ENCODE measurements at regions not wholly inside any gene's neighbourhood (a gene's known extent, or its start where the extent isn't known, plus 50 kb on each side); places are given as distances from the start of the nearest gene placed in this dataset.

DNA sequence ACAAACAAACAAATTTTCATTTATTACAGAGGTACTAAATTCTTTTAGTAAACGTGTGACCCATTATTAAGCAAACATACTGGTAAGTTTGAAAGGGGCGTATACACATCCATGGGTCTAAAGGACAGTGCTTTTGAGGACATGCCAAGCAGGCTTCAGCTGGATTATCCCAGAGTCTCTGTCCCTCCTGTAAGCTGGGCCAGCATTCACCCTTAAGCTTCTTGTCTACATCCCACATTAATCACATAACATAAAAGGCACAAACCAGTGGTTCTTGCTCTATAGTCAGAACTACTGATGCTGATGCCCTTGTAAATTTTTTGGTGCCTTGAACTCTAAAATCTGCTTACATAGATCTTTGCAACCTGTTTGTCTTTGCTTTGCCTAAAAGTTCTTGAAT, 150.8 kb upstream of the BNIP2 start:
- Histone ChIP-seq H3K27me3 (ENCODE audit: insufficient read depth, low read length) (peaks cover 54% of the 10 kb centered on the region), H4K20me1 (ENCODE audit: insufficient read depth) (no peaks in the 10 kb centered on the region), H3K4me2 (ENCODE audit: low read length) (no peak overlapping the region), H3K27ac (ENCODE audit: low read depth, low read length) (no peak overlapping the region), H3K4me1 (ENCODE audit: control insufficient read depth in 1 of 2, insufficient read depth in 2 of 2, low read length in 2 of 2) (no peaks in the 10 kb centered on the region), H3K79me2 (ENCODE audit: insufficient read depth, low read length) (no peaks in the 10 kb centered on the region), H3K36me3 (ENCODE audit: control insufficient read depth in 1 of 2, insufficient read depth in 2 of 2, low read length in 2 of 2) (no peaks in the 10 kb centered on the region), H3K9me2 (ENCODE audit: insufficient read depth) (no peaks in the 10 kb centered on the region), H2AFZ (ENCODE audit: low read depth, low read length, poor library complexity, severe bottlenecking) (no peak overlapping the region), H3K9ac (ENCODE audit: low read length) (no peak overlapping the region), H3K9me3 (ENCODE audit: control insufficient read depth in 1 of 2, insufficient read depth in 1 of 2, low read depth in 1 of 2, low read length in 2 of 2) (no peaks in the 10 kb centered on the region), H3K4me3 (replicated peaks in 1 of 2; ENCODE audit: low read depth in 1 of 2, low read length in 2 of 2) (no peak overlapping the region)
- ChIA-PET RAD21 (ENCODE audit: low non-redundant PET in 1 of 2, low total read pairs in 2 of 2, uncharacterized antibody in 2 of 2, unreplicated experiment in 2 of 2) (no interaction called here), CTCF (no interaction called here), POLR2A (no interaction called here)
- intact Hi-C loops (cut with micrococcal nuclease) = no loop called here
- TF ChIP-seq POLR2A (IDR thresholded peaks at IDR 0.05; ENCODE audit: borderline replicate concordance, extremely low read depth, insufficient read depth, insufficient read length) (no peak), TCF7L2 (IDR thresholded peaks at IDR 0.05; ENCODE audit: borderline replicate concordance, extremely low read depth, insufficient read depth, insufficient read length) (no peak), ZFX (IDR thresholded peaks at IDR 0.05) (no peak), CEBPB (IDR thresholded peaks at IDR 0.05; ENCODE audit: low read depth) (no peak), EGR1 (IDR thresholded peaks at IDR 0.05; ENCODE audit: low read depth) (no peak), SIN3A (IDR thresholded peaks at IDR 0.05; ENCODE audit: low read depth) (no peak), YY1 (IDR thresholded peaks at IDR 0.05; ENCODE audit: extremely low read depth, insufficient replicate concordance, low read depth, low read length) (no peak), EZH2 (IDR thresholded peaks at IDR 0.05) (no peak), CBX3 (IDR thresholded peaks at IDR 0.05; ENCODE audit: low read depth) (no peak), FOSL1 (IDR thresholded peaks at IDR 0.05; ENCODE audit: low read depth) (no peak), SRF (IDR thresholded peaks at IDR 0.05; ENCODE audit: low read depth) (no peak), ZNF274 (IDR thresholded peaks at IDR 0.05; ENCODE audit: low read depth, low read length) (no peak)
- TF ChIP-seq, protein P1, sequence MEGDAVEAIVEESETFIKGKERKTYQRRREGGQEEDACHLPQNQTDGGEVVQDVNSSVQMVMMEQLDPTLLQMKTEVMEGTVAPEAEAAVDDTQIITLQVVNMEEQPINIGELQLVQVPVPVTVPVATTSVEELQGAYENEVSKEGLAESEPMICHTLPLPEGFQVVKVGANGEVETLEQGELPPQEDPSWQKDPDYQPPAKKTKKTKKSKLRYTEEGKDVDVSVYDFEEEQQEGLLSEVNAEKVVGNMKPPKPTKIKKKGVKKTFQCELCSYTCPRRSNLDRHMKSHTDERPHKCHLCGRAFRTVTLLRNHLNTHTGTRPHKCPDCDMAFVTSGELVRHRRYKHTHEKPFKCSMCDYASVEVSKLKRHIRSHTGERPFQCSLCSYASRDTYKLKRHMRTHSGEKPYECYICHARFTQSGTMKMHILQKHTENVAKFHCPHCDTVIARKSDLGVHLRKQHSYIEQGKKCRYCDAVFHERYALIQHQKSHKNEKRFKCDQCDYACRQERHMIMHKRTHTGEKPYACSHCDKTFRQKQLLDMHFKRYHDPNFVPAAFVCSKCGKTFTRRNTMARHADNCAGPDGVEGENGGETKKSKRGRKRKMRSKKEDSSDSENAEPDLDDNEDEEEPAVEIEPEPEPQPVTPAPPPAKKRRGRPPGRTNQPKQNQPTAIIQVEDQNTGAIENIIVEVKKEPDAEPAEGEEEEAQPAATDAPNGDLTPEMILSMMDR (IDR thresholded peaks at IDR 0.05 in 2 of 3, conservative IDR thresholded peaks at IDR 0.05 in 1 of 3; ENCODE audit: borderline replicate concordance in 1 of 3, insufficient read depth in 1 of 3, low read depth in 2 of 3, low read length in 2 of 3) = no peak
- TF ChIP-seq, protein P2, sequence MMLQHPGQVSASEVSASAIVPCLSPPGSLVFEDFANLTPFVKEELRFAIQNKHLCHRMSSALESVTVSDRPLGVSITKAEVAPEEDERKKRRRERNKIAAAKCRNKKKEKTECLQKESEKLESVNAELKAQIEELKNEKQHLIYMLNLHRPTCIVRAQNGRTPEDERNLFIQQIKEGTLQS (IDR thresholded peaks at IDR 0.05) = no peak
- TF ChIP-seq, protein P3, sequence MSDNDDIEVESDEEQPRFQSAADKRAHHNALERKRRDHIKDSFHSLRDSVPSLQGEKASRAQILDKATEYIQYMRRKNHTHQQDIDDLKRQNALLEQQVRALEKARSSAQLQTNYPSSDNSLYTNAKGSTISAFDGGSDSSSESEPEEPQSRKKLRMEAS (IDR thresholded peaks at IDR 0.05) = no peak
- TF ChIP-seq, protein P4, sequence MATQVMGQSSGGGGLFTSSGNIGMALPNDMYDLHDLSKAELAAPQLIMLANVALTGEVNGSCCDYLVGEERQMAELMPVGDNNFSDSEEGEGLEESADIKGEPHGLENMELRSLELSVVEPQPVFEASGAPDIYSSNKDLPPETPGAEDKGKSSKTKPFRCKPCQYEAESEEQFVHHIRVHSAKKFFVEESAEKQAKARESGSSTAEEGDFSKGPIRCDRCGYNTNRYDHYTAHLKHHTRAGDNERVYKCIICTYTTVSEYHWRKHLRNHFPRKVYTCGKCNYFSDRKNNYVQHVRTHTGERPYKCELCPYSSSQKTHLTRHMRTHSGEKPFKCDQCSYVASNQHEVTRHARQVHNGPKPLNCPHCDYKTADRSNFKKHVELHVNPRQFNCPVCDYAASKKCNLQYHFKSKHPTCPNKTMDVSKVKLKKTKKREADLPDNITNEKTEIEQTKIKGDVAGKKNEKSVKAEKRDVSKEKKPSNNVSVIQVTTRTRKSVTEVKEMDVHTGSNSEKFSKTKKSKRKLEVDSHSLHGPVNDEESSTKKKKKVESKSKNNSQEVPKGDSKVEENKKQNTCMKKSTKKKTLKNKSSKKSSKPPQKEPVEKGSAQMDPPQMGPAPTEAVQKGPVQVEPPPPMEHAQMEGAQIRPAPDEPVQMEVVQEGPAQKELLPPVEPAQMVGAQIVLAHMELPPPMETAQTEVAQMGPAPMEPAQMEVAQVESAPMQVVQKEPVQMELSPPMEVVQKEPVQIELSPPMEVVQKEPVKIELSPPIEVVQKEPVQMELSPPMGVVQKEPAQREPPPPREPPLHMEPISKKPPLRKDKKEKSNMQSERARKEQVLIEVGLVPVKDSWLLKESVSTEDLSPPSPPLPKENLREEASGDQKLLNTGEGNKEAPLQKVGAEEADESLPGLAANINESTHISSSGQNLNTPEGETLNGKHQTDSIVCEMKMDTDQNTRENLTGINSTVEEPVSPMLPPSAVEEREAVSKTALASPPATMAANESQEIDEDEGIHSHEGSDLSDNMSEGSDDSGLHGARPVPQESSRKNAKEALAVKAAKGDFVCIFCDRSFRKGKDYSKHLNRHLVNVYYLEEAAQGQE (IDR thresholded peaks at IDR 0.05; ENCODE audit: low read depth) = no peak
- BruUV-seq (replicated peaks) = no TSS peak
- ATAC-seq = no peak
- DNase-seq (ENCODE audit: low read depth, low spot score) = no peak

All from HCT116 (cell line).